GM12801 (cell line): ENCODE measurements at regions not wholly inside any gene's neighbourhood (a gene's known extent, or its start where the extent isn't known, plus 50 kb on each side); places are given as distances from the start of the nearest gene placed in this dataset.

ENCODE experiments used
- TF ChIP-seq, protein P1 (sequence below): IDR thresholded peaks from one replicate; pipeline ENCODE4 v1.5.1; 2011; ENCODE audit warnings: control low read depth; ENCODE audit not compliant: insufficient read length; ENCODE audit errors: extremely low read depth

- TF ChIP-seq, protein P1, sequence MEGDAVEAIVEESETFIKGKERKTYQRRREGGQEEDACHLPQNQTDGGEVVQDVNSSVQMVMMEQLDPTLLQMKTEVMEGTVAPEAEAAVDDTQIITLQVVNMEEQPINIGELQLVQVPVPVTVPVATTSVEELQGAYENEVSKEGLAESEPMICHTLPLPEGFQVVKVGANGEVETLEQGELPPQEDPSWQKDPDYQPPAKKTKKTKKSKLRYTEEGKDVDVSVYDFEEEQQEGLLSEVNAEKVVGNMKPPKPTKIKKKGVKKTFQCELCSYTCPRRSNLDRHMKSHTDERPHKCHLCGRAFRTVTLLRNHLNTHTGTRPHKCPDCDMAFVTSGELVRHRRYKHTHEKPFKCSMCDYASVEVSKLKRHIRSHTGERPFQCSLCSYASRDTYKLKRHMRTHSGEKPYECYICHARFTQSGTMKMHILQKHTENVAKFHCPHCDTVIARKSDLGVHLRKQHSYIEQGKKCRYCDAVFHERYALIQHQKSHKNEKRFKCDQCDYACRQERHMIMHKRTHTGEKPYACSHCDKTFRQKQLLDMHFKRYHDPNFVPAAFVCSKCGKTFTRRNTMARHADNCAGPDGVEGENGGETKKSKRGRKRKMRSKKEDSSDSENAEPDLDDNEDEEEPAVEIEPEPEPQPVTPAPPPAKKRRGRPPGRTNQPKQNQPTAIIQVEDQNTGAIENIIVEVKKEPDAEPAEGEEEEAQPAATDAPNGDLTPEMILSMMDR = no peak
Measured at GRCh38 chr4:24315056-24315455, 269.3 kb downstream of the DHX15 start.

DNA sequence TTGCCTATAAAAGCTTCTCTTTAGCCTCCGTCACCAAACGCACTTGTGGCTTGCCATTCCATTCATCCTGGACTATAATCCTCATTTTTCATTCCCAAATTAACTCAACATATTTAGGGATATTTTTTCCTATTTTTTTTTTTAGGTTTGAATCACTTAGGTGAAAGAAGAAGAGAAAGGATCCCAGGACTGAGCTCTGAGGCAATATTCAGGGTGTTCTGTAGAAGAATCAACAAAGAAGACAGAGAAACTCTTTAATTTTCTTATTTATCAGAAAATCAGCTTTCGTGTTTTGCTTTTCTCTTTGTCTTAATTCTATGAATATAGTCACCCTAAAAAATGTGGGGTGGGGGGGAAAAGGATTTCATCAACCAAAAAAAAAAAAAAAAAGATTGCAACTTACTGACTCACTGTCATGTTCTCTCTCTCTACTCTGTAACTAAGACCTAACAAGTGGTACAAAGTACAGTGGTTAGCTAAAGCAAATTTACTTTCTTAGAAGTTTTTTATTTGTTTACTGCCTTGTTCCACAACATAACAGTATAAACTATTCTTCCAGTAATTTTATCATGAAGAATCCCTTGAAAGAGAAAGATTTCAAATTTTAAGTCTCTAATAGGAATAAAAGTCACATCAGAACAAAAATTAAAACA is 272.0 kb downstream of the DHX15 start:
- TF ChIP-seq, protein P1 = no peak

DNA sequence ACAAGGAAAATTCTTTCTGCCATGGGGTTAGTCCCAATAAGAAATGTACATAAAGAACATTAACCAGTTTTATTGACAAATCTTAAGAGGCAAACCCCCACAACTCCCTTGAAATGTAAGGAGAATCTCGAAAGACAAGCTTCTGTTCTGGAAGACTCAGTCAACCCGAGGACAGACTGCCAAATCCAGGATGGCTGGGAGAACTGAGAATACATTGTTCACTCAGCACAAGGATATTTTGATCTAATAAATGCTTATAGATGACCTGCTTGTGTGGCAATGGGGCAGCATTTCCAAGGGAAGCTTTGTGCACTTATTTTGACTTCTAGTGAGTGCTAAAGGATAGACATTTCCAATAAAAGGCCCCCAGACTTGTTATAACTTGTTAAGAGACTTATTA is 280.4 kb downstream of the DHX15 start:
- TF ChIP-seq, protein P1 = no peak

GRCh38 chr4:24298911-24299310 is 285.4 kb downstream of the DHX15 start:
- TF ChIP-seq, protein P1 = no peak

DNA sequence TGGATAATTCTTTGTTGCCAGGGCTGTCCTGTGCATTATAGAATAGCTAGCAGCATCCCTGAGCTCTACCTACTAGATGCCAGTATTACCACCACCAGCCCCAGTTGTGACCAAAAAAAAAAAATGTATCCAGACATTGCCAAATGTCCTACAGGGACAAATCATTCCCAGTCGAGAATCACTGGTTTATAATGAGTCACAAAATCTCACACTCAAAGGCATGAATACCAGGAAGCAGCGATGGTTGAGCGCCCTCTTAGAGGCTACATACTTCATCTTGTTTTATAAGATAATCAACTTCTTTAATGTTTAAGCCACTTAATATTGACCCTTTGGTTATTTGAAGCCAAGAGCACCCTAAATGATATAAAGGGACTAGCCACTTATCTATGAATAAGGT is 297.3 kb downstream of the DHX15 start:
- TF ChIP-seq, protein P1 = no peak

- TF ChIP-seq, protein P1 = no peak
Measured at GRCh38 chr4:24285759-24286158, 298.6 kb downstream of the DHX15 start.

DNA sequence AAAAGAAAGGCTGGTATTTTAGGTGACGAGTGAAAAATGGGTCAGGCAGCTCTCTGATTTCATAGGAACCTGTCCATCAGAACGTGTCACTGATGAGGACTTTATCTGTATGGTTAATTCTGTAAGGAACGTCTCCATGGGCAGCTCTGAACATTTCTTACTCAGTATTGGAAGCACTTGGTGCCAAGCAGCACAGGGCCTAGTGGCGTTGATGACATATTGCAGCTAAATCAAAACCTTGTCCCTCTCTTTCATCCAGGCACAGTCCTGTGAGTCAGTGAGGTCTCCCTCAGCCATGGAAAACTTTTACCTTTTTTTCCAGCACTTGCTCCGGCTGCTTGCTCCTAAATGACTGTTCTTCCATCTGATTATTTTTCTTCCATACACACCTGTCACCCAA is 301.9 kb downstream of the DHX15 start:
- TF ChIP-seq, protein P1 = no peak
